Lower leg skin (tissue), 4 donors: ENCODE measurements at regions not wholly inside any gene's neighbourhood (a gene's known extent, or its start where the extent isn't known, plus 50 kb on each side); places are given as distances from the start of the nearest gene placed in this dataset.
A peak's percentile ranks its signal among the peaks of the same experiment; 100 is the strongest.

Source experiments
- DNase-seq, 2 donors: peaks; one replicate each; pipeline ENCODE4 v3.0.0-alpha.2; 2019; ENCODE audit warnings: low spot score in 2 of 2
- H3K4me3 ChIP-seq: fragments of 200-600 bp; sonication (generic); 2 replicates; pipeline ENCODE4 v1.5.1; 2017; ENCODE audit warnings: mild to moderate bottlenecking, low read depth; ENCODE audit not compliant: poor library complexity, severe bottlenecking
- CTCF ChIP-seq, 3 donors: fragments of 450-650 bp; IDR thresholded peaks; one replicate each; pipeline ENCODE4 v1.5.1; 2016; ENCODE audit warnings: antibody characterized with exemption in 3 of 3, mild to moderate bottlenecking in 3 of 3, moderate library complexity in 2 of 3
- POLR2A ChIP-seq, 2 donors: fragments of 450-650 bp; IDR thresholded peaks; one replicate each; pipeline ENCODE4 v1.6.1; 2016 to 2017; ENCODE audit warnings: antibody characterized with exemption in 2 of 2, mild to moderate bottlenecking in 1 of 2, moderate library complexity in 1 of 2
- WGBS, 2 donors: methylation state at CpG; one replicate each; pipeline ENCODE4 v1.1.5; 2018; 5-methylcytosine and 5-hydroxymethylcytosine counted together
- intact Hi-C: fragments of 100-400 bp; cut with DNase I; formaldehyde crosslinking; loops from one replicate; pipeline ENCODE4 v1.15.0; 2023; ENCODE audit warnings: low total_unique reads

GRCh38 chr5:91474201-91474600 is 91.1 kb upstream of the ARRDC3 start:
- intact Hi-C loops = no loop called here
- no peak for DNase-seq
- 41 to 47% methylated on average over 1 of the region's 1 CpG for WGBS, 2 donors
- H3K4me3 ChIP-seq = no peak overlapping the region
- TF ChIP-seq CTCF (IDR thresholded peaks at IDR 0.05) (no peak), POLR2A (IDR thresholded peaks at IDR 0.05) (no peak)

GRCh38 chr5:91472631-91473030 is 89.5 kb upstream of the ARRDC3 start:
- 60 to 68% methylated on average over 1 of the region's 1 CpG for WGBS, 2 donors
- TF ChIP-seq CTCF (IDR thresholded peaks at IDR 0.05) (no peak), POLR2A (IDR thresholded peaks at IDR 0.05) (no peak)
- intact Hi-C loops = no loop called here
- no peak overlapping the region for H3K4me3 ChIP-seq
- DNase-seq = no peak

GRCh38 chr5:91469517-91470165 is 86.5 kb upstream of the ARRDC3 start:
- TF ChIP-seq POLR2A (IDR thresholded peaks at IDR 0.05) (no peak), CTCF (IDR thresholded peaks at IDR 0.05) (no peak)
- 67 to 69% methylated on average over 10 of the region's 10 CpGs for whole genome bisulfite sequencing, 2 donors
- no peak overlapping the region for H3K4me3 ChIP-seq
- peak in 1 of 2 donors; percentile 41 for DNase-seq
- intact Hi-C loops = no loop called here

- intact Hi-C loops = no loop called here
- WGBS, 2 donors = 65 to 68% methylated on average over 7 of the region's 7 CpGs
- no peak for DNase-seq
- H3K4me3 ChIP-seq = no peak overlapping the region
- TF ChIP-seq CTCF (IDR thresholded peaks at IDR 0.05) (no peak), POLR2A (IDR thresholded peaks at IDR 0.05) (no peak)
Observed at GRCh38 chr5:91468651-91469422, 85.7 kb upstream of the ARRDC3 start.

- H3K4me3 ChIP-seq = no peak overlapping the region
- DNase-seq = no peak
- intact Hi-C loops = no loop called here
- TF ChIP-seq CTCF (IDR thresholded peaks at IDR 0.05) = no peak
- TF ChIP-seq POLR2A (IDR thresholded peaks at IDR 0.05) = no peak
- WGBS, 2 donors = 93% methylated on average over 4 of the region's 4 CpGs
Observed at GRCh38 chr5:91464886-91465646, 81.9 kb upstream of the ARRDC3 start.
